Stimulated activated CD4-positive, alpha-beta T cell treated with anti-CD3 and anti-CD28 coated beads, Interleukin-4, amount 100 ng/mL, for 24 hours (primary cell): ENCODE measurements at regions not wholly inside any gene's neighbourhood (a gene's known extent, or its start where the extent isn't known, plus 50 kb on each side); places are given as distances from the start of the nearest gene placed in this dataset.

ENCODE experiments used
- DNase-seq: peaks from one replicate; pipeline ENCODE4 v3.0.0-alpha.2; 2020

DNA sequence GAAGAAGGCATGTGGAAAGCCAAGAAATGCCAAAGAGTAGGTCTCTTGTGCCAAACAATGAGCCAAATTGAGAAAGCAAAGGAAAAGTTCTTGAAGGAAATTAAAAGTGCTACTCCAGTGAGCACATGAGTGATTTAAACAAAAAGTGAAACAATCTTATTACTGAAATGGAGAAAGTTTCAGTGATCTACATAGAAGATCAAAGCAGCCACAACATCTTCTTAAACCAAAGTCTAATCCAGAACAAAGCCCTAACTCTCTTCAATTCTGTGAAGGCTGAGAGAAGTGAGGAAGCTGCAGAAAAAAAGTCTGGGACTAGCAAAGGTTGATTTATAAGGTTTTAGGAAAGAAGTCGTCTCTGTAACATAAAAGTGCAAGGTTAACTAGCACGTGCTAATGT, 259.6 kb downstream of the FLRT2 start:
- no peak for DNase-seq

DNA sequence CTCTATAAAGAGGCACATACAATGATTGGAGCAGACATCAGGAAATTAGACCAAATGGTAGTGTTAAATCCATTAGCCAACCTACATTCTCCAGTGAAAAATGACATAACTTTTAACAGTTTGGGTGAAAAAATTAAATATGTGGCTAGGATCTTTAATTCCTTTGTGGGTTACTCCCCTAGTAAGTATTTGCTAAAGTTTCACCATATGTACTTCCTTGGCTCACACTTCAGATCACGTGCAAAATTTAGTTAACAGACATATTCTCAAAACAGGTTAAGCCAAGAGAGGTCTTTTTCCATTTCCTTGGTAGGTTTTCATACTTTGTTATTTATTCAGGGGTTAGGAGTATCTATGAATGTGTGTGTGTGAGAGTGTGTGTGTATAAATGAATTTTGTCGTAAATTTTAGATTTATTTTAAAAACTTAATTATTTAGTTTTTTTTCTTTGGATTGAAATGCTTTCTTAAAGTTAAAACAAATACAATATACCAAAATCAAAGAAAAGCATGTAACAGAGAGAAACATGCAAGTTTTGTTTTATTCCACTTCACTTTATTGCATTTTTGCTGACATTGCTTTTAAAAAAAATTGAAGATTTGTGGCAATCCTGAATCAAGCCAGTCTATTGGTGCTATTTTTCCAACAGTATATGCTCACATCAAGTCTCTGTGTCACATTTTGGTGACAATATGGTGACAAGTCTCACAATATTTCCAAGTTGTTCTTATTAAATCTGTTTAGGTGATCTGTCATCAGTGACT, 258.7 kb downstream of the FLRT2 start:
- no peak for DNase-seq

DNA sequence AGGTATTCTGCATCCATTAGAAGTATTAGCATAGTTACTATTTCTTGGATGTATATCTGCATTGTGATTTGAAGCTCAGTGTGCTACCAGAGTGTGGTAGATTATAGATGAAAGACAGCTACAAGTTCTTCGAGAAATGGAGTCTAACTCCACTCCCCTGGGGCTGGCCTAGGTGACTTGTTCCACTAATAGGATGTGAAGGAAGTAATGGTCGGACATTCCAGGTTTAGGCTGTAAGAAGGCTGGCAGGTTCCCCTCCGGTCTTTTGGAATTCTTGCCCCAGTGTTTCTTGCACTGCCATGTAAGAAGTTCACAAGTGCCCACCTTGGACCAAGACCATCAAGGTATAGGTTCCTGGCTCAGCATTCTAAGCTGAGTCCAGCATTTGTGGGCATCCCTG, 236.4 kb downstream of the FLRT2 start:
- DNase-seq, result no peak

DNA sequence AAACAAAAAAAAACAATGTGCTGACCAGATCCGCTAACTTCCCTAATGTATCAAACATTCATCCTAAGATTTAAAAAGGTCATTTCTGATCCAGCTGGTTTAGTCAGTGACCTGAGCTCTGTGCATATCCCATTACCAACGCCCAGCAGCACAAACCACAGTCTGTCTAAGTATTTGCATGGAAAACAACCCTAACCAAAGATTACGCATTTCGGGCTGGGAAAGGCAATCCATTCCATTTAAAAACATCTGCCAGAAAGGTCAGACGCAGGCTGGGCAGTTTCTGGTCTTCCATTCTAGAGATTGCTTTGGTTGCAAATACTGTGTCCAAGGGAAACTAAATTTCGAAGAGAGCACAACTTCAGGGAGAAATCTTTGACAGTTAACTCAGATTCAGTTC, 234.9 kb downstream of the FLRT2 start:
- DNase-seq, result no peak

DNA sequence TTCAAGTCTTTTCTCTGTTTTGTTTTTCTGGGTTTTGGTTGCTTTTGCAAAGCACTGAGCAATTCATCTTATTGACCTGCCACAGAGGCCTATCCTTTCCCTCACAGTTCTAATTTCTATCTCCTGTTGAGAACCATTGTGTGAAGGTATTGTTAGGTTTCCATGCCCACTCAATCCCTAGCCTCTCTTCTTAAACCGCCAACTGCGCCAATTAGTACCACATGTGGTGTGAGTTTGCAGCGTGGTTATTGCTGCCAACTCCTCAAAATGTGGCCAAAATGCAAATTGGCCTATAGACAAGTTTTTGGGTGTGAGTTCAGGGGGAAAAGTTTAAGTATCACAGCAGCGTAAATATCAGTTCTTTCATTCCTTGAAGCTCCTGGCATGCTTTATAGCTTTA, 232.6 kb downstream of the FLRT2 start:
- no peak for DNase-seq

DNA sequence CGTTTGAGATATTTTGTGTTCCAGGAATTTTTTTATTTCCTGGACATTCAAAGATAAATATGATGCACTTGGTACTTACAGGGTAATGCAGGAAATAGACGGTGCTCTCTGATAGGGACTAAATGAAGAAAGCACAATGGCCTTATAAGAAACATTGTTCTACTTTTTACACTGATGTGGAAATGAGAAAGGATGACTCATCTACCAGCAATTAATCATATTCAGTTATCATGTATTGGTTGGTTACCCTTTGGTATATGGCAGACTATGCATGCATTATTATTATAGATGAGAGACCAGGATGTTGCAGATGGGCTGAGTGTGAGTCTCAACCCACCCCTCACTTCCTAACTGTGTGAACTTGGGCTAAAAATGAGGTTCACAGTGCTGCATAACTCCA, 222.2 kb downstream of the FLRT2 start:
- DNase-seq, result no peak

DNA sequence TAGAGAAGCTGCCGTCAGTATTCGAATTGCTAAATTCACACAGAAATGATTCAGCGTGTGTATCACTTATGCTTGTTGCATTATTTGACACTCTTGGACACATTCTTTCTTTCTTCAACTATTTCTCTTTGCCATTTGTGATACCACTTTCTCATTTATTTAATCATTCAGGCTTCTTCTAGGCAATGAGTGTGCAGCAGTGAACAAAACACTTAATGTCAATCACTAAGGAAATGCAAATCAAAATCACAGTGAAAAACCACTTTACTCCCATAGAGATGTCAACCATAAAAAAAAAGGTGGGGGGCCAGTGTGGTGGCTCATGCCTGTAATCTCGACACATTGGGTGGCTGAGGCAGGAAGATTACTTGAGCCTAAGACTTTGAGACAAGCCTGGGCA, 214.6 kb downstream of the FLRT2 start:
- no peak for DNase-seq

DNA sequence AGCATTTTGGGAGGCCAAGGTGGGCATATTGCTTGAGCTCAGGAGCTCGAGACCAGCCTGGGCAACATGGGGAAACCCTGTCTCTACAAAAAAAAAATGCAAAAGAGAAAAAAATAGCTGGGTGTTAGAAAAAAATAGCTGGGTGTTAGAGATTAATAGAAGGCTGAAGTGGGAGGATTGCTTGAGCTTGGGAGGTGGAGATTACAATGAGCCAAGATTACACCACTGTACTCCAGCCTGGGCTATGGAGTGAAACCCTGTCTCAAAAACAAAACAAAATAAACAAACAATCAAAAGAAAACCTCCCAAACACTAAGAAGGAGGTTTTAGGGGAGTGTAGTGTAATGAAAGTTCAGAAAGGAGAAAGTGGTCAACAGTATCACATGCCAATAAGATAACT, 202.1 kb downstream of the FLRT2 start:
- DNase-seq, result no peak

DNA sequence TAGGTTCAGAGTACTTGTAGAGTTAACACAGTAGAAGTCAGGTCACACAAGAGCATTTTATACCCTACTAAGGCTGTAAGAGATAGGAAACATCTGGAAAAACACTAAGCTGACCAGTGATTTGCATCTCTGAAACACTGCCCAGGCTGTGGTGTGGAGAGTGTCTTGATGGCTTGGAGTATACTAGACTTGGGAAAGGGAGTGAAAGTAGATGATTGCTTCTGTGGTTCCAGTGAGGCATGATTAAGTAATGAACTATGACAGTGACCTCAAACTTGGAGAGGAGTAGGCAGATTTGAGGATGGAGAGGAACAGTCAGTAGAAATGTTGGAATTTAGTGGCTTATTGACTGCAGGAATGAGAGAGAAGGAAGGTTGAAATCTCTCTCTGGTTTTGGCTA, 201.2 kb downstream of the FLRT2 start:
- DNase-seq, result no peak

DNA sequence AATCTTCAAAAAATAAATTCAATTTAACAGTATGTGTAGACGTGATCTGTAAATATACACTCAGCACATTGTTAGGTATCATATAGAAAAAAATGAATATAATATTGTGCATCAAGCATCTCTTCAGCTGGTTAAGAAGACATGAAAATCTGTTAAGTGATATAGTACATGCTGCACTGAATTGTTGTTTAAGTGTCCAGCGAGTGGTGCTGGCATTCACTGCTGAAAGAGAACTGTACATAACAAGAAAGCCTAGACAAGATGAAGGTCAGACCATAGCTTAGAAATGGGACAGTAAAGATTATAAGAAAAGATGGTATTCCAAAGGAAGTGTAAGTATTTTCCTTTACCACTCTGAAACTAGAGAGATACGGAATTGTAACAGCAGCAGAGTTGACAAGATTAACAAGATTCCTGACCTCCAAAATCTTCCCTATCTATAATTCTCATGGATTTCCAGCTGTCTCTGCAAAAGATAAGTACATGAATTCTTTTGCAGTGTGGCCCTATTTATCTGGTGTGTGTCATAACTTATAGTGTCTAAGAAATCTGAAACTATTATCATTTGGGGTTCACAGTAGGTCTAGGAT, 198.6 kb downstream of the FLRT2 start:
- no peak for DNase-seq

DNA sequence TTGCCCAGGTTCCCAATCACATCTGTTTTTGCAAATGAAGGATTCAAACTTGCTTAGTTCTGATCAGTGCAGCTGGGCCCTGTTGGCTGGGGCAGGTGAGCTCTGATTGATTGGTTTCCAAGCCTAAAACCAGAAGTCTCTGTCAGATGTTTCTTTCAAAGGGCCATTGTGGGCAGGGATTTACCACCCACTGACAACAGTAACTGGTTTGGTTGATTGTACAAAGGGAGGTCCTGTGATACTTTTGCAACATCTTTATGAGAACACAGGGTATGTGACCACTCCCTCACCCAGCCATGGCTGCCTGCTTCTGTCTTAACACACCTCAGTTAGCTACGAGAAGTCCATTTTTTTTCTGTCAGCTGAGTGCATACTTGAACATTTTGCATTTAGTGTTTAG, 184.1 kb downstream of the FLRT2 start:
- DNase-seq, result no peak

DNA sequence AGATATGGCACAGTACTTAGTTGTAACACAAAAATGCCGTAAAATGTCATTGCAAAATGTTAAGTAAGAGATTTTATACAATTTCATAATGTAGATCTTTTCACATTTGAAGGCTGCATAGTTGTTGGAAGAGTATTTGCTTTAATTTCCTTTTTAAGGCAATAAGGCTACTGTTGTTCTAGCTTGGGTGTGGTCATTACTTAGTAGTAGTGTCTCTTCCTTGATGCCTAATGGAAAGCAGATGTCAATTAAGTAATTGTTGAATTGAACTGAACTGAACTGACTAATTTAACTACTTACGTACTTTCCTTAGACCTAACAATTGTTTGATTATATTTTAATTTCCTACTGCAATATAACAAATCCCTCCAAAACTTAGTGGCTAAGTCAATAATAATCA, 181.7 kb downstream of the FLRT2 start:
- no peak for DNase-seq
